ENCODE measurements at regions not wholly inside any gene's neighbourhood (a gene's known extent, or its start where the extent isn't known, plus 50 kb on each side); places are given as distances from the start of the nearest gene placed in this dataset.

DNA sequence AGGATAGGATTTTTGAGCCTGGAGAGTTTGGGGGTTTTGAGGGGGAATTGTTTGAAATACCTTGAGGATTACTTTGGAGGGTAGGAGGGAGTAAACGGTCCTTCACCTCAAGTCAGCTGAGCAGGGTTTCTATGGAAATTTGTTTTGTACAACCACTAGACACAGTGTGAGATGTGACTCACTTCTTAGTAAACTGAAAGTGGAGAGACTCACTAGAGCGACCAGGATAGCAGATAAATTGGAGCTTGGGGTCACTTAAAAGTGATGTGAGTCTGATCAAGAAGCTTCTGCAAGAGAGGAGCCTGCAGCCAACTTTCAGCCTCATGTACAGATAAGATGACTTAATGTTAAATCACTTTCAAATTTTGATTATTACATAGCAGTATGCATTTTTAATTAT, 1945.9 kb upstream of the NUDT12 start:
- TF ChIP-seq CTCF (IDR thresholded peaks at IDR 0.05) (no peak), POLR2A (IDR thresholded peaks at IDR 0.05) (no peak)
- intact Hi-C loops (cut with DNase I), result no loop called here
- no peaks in the 10 kb centered on the region for H3K36me3 ChIP-seq
- H3K9me3 ChIP-seq, result no peaks in the 10 kb centered on the region
- ATAC-seq (no peak), DNase-seq (no peak)
- H3K4me1 ChIP-seq, result no peaks in the 10 kb centered on the region
- no peak overlapping the region for H3K4me3 ChIP-seq
- 30% methylated on average over 2 of the region's 2 CpGs for WGBS (ENCODE audit: insufficient coverage, low coverage, low lambda C conversion rate, missing lambda C conversion rate)
- no peak overlapping the region for H3K27ac ChIP-seq
- H3K27me3 ChIP-seq, result no peaks in the 10 kb centered on the region

- intact Hi-C loops (cut with DNase I), result no loop called here
- no peaks in the 10 kb centered on the region for H3K36me3 ChIP-seq
- 26% methylated on average over 2 of the region's 2 CpGs for WGBS (ENCODE audit: insufficient coverage, low coverage, low lambda C conversion rate, missing lambda C conversion rate)
- TF ChIP-seq POLR2A (IDR thresholded peaks at IDR 0.05) (no peak), CTCF (IDR thresholded peaks at IDR 0.05) (peak in 1 of 4 donors; percentile 17)
- no peak for ATAC-seq
- no peaks in the 10 kb centered on the region for H3K27me3 ChIP-seq
- no peak overlapping the region for H3K4me3 ChIP-seq
- H3K27ac ChIP-seq, result no peak overlapping the region
- no peak for DNase-seq
- no peaks in the 10 kb centered on the region for H3K4me1 ChIP-seq
- H3K9me3 ChIP-seq, result no peaks in the 10 kb centered on the region
These were observed 1944.2 kb upstream of the NUDT12 start for GRCh38 chr5:105506692-105507277.

DNA sequence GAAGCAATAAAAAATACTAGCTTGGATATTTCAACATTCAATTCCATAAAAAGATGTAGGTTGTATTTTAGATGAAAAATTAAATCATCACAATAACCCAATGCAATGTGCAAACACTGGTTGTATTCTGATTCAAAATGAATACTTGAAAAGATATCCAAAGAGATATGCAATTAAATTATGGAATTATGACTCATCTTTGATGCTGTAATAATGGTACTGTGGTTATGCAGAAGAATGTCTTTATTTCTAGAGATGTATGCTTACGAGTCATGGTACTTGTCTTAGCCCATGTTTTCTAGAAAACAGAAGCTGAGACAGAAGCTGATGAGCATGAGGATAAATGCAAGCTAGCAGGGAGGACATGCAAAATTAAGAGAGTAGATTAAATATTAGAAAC, 1941.4 kb upstream of the NUDT12 start:
- Histone ChIP-seq H3K36me3 (no peaks in the 10 kb centered on the region), H3K4me3 (no peak overlapping the region), H3K27ac (no peak overlapping the region), H3K9me3 (no peaks in the 10 kb centered on the region), H3K27me3 (no peaks in the 10 kb centered on the region), H3K4me1 (no peaks in the 10 kb centered on the region)
- intact Hi-C loops (cut with DNase I), result no loop called here
- TF ChIP-seq CTCF (IDR thresholded peaks at IDR 0.05), result no peak
- TF ChIP-seq POLR2A (IDR thresholded peaks at IDR 0.05), result no peak
- no peak for DNase-seq
- ATAC-seq, result no peak
- WGBS (ENCODE audit: insufficient coverage, low coverage, low lambda C conversion rate, missing lambda C conversion rate), result 62% methylated on average over 1 of the region's 1 CpG

DNA sequence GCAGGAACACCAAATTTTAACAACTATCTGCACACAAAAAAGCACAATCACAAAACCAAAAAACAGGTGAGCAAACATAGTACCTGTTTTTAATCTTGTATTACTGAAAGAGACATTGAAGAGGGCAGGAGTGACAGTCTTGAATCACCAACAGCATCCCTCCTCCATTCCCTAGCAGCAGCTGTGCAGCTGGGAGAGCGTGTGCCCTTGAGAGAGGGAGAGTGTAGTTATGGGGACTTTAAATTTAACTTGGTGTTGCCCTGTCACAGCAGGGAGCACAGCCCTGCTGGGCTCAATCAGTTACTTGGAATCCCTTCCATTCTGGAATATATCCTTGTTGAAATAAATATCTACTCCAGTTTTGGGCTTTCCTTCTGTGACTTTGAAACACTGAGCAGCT, 1938.7 kb upstream of the NUDT12 start:
- DNase-seq (no peak), ATAC-seq (no peak)
- H3K4me1 ChIP-seq, result no peaks in the 10 kb centered on the region
- intact Hi-C loops (cut with DNase I), result no loop called here
- H3K9me3 ChIP-seq, result no peaks in the 10 kb centered on the region
- no peak overlapping the region for H3K4me3 ChIP-seq
- H3K27me3 ChIP-seq, result no peaks in the 10 kb centered on the region
- TF ChIP-seq CTCF (IDR thresholded peaks at IDR 0.05) (no peak), POLR2A (IDR thresholded peaks at IDR 0.05) (no peak)
- H3K27ac ChIP-seq, result no peak overlapping the region
- no CpG with 5 or more reads among the region's 1 CpG for WGBS (ENCODE audit: insufficient coverage, low coverage, low lambda C conversion rate, missing lambda C conversion rate)
- H3K36me3 ChIP-seq, result no peaks in the 10 kb centered on the region

GRCh38 chr5:105475401-105475800, 1912.8 kb upstream of the NUDT12 start:
- TF ChIP-seq CTCF (IDR thresholded peaks at IDR 0.05) (no peak), POLR2A (IDR thresholded peaks at IDR 0.05) (no peak)
- Histone ChIP-seq H3K36me3 (no peaks in the 10 kb centered on the region), H3K9me3 (no peaks in the 10 kb centered on the region), H3K4me1 (no peaks in the 10 kb centered on the region), H3K27me3 (no peaks in the 10 kb centered on the region), H3K27ac (no peak overlapping the region), H3K4me3 (no peak overlapping the region)
- ATAC-seq, result no peak
- intact Hi-C loops (cut with DNase I), result no loop called here
- WGBS (ENCODE audit: insufficient coverage, low coverage, low lambda C conversion rate, missing lambda C conversion rate), result 33% methylated on average over 2 of the region's 3 CpGs
- DNase-seq, result no peak

Data from right lobe of liver (tissue), 6 donors.